AG04449 (cell line): ENCODE measurements at regions not wholly inside any gene's neighbourhood (a gene's known extent, or its start where the extent isn't known, plus 50 kb on each side); places are given as distances from the start of the nearest gene placed in this dataset.
"Not testable (repeated sequence)": the region's sequence is repeated elsewhere in the genome, so short reads cannot be mapped to it uniquely, and the experiment has no call there.

Source experiments
- CTCF ChIA-PET: fragments of 350-600 bp; formaldehyde crosslinking; extraction: SDS; loops from one replicate; lab custom pipeline; 2021; ENCODE audit warnings: antibody characterized with exemption; lab: Yijun Ruan, JAX
- POLR2A ChIA-PET: fragments of 400-600, 350-600 bp; formaldehyde crosslinking; extraction: SDS; loops from one replicate; lab custom pipeline; 2020; ENCODE audit warnings: antibody characterized with exemption, inconsistent platforms; lab: Yijun Ruan, JAX
- DNase-seq: peaks from one replicate; pipeline ENCODE4 v3.0.0-alpha.2; 2010; ENCODE audit warnings: low read depth, low spot score
- H3K4me3 ChIP-seq: 2 replicates; pipeline ENCODE4 v1.5.1; 2011; ENCODE audit warnings: low read depth, mild to moderate bottlenecking, control low read depth, low read length
- CTCF ChIP-seq: IDR thresholded peaks from one replicate; pipeline ENCODE4 v1.5.1; 2011; ENCODE audit warnings: mild to moderate bottlenecking, moderate library complexity, low read length, control low read depth, inconsistent platforms; ENCODE audit not compliant: insufficient read depth; ENCODE audit errors: missing control alignments

GRCh38 chr20:40954521-40955165, 74.0 kb upstream of the TOP1 start:
- TF ChIP-seq CTCF: no peak
- ChIA-PET POLR2A (no interaction called here), CTCF (interaction anchor here (1.1 to 4.2 kb wide), 4 partner anchors 9 to 211 kb away, joined by 3 to 48 read pairs (median 7); no protein-coding TSS in a partner anchor)
- no peak for DNase-seq
- H3K4me3 ChIP-seq: no peak overlapping the region

GRCh38 chr20:40955326-40955725, 73.3 kb upstream of the TOP1 start:
- no peak overlapping the region for H3K4me3 ChIP-seq
- no peak for TF ChIP-seq CTCF
- ChIA-PET POLR2A (no interaction called here), CTCF (interaction anchor here (1.1 kb wide), 1 partner anchor 141 kb away, joined by 3 read pairs; no protein-coding TSS in a partner anchor)
- no peak for DNase-seq

- CTCF ChIA-PET: interaction anchor here (0.8 kb wide), 1 partner anchor 9 kb away, joined by 3 read pairs; no protein-coding TSS in a partner anchor
- H3K4me3 ChIP-seq, POLR2A ChIA-PET, DNase-seq: not testable (repeated sequence)
These were observed 72.8 kb upstream of the TOP1 start for GRCh38 chr20:40955826-40956225.

- POLR2A ChIA-PET: no interaction called here
These were observed 71.9 kb upstream of the TOP1 start for GRCh38 chr20:40956542-40957264.

GRCh38 chr20:40957265-40957760, 71.3 kb upstream of the TOP1 start:
- ChIA-PET CTCF (interaction anchor here (1.2 kb wide), 1 partner anchor 11 kb away, joined by 4 read pairs; no protein-coding TSS in a partner anchor), POLR2A (no interaction called here)
- no peak for DNase-seq
- no peak overlapping the region for H3K4me3 ChIP-seq
- TF ChIP-seq CTCF: no peak

More at GRCh38 chr20:40956542-40957264, 71.9 kb upstream of the TOP1 start:
- H3K4me3 ChIP-seq: no peak overlapping the region
- no peak for TF ChIP-seq CTCF
- no peak for DNase-seq
- CTCF ChIA-PET: interaction anchor here (0.8 kb wide), 1 partner anchor 8 kb away, joined by 3 read pairs; no protein-coding TSS in a partner anchor

- ChIA-PET POLR2A (no interaction called here), CTCF (interaction anchor here (1.2 kb wide), 1 partner anchor 9 kb away, joined by 4 read pairs; no protein-coding TSS in a partner anchor)
- H3K4me3 ChIP-seq: no peak overlapping the region
- TF ChIP-seq CTCF: no peak
- no peak for DNase-seq
These were observed 70.0 kb upstream of the TOP1 start for GRCh38 chr20:40958598-40958997.
